ENCODE measurements at regions not wholly inside any gene's neighbourhood (a gene's known extent, or its start where the extent isn't known, plus 50 kb on each side); places are given as distances from the start of the nearest gene placed in this dataset.

DNA sequence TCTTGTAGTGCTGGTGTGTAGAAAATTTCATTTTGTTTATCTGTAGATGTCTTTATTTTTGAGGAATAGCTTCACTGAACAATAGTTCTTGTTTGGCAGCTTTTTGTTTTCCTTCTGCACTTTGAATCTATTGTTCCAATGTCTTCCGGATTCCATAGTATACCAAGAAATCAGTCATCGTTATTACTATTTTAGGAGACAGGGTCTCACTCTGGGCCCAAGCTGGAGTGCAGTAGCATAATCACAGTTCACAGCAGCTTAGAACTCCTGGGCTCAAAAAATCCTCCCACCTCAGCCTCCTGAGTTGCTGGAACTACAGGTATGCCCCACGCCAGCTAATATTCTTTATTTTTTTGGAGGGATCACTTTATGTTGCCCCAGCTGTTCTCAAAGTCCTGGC, 67.7 kb upstream of the RGS2 start:
- H3K4me2 ChIP-seq (ENCODE audit: insufficient read depth, low read length): no peak overlapping the region
- no peaks in the 10 kb centered on the region for H4K20me1 ChIP-seq (replicated peaks; ENCODE audit: control insufficient read depth, insufficient read depth, low read length)
- no peak overlapping the region for H3K4me3 ChIP-seq
- ChIA-PET CTCF (ENCODE audit: low intra/inter-chr PET ratio) (no interaction called here), POLR2A (no interaction called here)
- no peaks in the 10 kb centered on the region for H3K9me3 ChIP-seq (replicated peaks; ENCODE audit: control insufficient read depth, insufficient read depth, low read depth, low read length)
- H3K27ac ChIP-seq (ENCODE audit: extremely low read depth, low read depth, low read length): no peak overlapping the region
- no peaks in the 10 kb centered on the region for H3K27me3 ChIP-seq (ENCODE audit: control insufficient read depth in 2 of 2, insufficient read depth in 2 of 2, low read length in 2 of 2)
- H2AFZ ChIP-seq (ENCODE audit: low read depth, low read length): no peak overlapping the region
- H3K79me2 ChIP-seq (ENCODE audit: control insufficient read depth, insufficient read depth, low read length): no peaks in the 10 kb centered on the region
- no peaks in the 10 kb centered on the region for H3K36me3 ChIP-seq (ENCODE audit: control insufficient read depth, insufficient read depth, low read length)
- FAIRE-seq (no peak), DNase-seq (ENCODE audit: extremely low read depth in 1 of 4, low spot score in 3 of 4) (no peak), ATAC-seq (no peak)
- in situ Hi-C loops (cut with MboI): no loop called here
- intact Hi-C loops (cut with micrococcal nuclease): no loop called here
- no peaks in the 10 kb centered on the region for H3K4me1 ChIP-seq (replicated peaks in 1 of 2; ENCODE audit: control insufficient read depth in 2 of 2, insufficient read depth in 2 of 2, low read length in 2 of 2)
- TF ChIP-seq DACH1 (IDR thresholded peaks at IDR 0.05; ENCODE audit: partially characterized antibody) (no peak), FOXJ2 (tag; IDR thresholded peaks at IDR 0.05) (no peak), PRPF4 (IDR thresholded peaks at IDR 0.05; ENCODE audit: insufficient read depth, low read depth, low read length, poor library complexity, severe bottlenecking) (no peak), ZNF197 (CRISPR knock-in tag; IDR thresholded peaks at IDR 0.05; ENCODE audit: low read depth) (no peak), RBM17 (IDR thresholded peaks at IDR 0.05; ENCODE audit: borderline replicate concordance, low read depth, low read length) (no peak), ZNF217 (CRISPR knock-in tag; IDR thresholded peaks at IDR 0.05) (no peak), ZNF583 (CRISPR knock-in tag; IDR thresholded peaks at IDR 0.05) (no peak), PHF20 (IDR thresholded peaks at IDR 0.05; ENCODE audit: partially characterized antibody) (no peak)
- H3K9me1 ChIP-seq (ENCODE audit: control insufficient read depth, insufficient read depth, low read length): no peaks in the 10 kb centered on the region
- WGBS (ENCODE audit: insufficient coverage, low coverage, missing lambda C conversion rate): 0% methylated on average over 3 of the region's 3 CpGs
- no peak overlapping the region for H3K9ac ChIP-seq (ENCODE audit: insufficient read depth in 1 of 2, low read depth in 2 of 2, low read length in 2 of 2)
- no TSS peak for BruUV-seq (replicated peaks)

DNA sequence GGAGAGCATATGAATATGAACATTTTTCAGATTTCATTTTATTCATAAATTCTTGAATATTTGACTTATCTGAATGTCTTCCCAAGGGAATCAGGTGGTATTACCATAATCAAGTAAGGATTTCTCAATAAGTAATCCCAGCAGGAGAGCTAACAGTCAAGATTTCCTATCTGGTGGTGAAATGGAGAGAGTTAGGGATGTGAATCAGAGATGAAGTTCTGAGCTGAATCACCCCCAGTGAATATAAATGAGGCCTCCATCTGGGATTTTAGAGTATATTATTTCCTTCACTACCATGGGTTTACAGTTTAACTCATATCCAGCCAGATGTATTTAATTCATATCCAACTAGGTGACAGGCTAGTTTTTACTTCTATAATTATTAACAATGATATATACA, 61.5 kb upstream of the RGS2 start:
- H3K4me2 ChIP-seq (ENCODE audit: insufficient read depth, low read length): no peak overlapping the region
- intact Hi-C loops (cut with micrococcal nuclease): no loop called here
- H3K4me1 ChIP-seq (replicated peaks in 1 of 2; ENCODE audit: control insufficient read depth in 2 of 2, insufficient read depth in 2 of 2, low read length in 2 of 2): no peaks in the 10 kb centered on the region; a peak in 1 of 5 replicates
- no peak overlapping the region for H2AFZ ChIP-seq (ENCODE audit: low read depth, low read length)
- FAIRE-seq (no peak), ATAC-seq (no peak), DNase-seq (ENCODE audit: extremely low read depth in 1 of 4, low spot score in 3 of 4) (no peak)
- H3K36me3 ChIP-seq (ENCODE audit: control insufficient read depth, insufficient read depth, low read length): no peaks in the 10 kb centered on the region
- no peaks in the 10 kb centered on the region for H3K9me1 ChIP-seq (ENCODE audit: control insufficient read depth, insufficient read depth, low read length)
- no peaks in the 10 kb centered on the region for H3K9me3 ChIP-seq (replicated peaks; ENCODE audit: control insufficient read depth, insufficient read depth, low read depth, low read length)
- BruUV-seq (replicated peaks): no TSS peak
- POLR2A ChIA-PET: no interaction called here
- no peak overlapping the region for H3K9ac ChIP-seq (ENCODE audit: insufficient read depth in 1 of 2, low read depth in 2 of 2, low read length in 2 of 2)
- no peaks in the 10 kb centered on the region for H3K79me2 ChIP-seq (ENCODE audit: control insufficient read depth, insufficient read depth, low read length)
- CTCF ChIA-PET (ENCODE audit: low intra/inter-chr PET ratio): no interaction called here
- H3K4me3 ChIP-seq: no peak overlapping the region
- in situ Hi-C loops (cut with MboI): no loop called here
- no peaks in the 10 kb centered on the region for H3K27me3 ChIP-seq (ENCODE audit: control insufficient read depth in 2 of 2, insufficient read depth in 2 of 2, low read length in 2 of 2)
- no peaks in the 10 kb centered on the region for H4K20me1 ChIP-seq (replicated peaks; ENCODE audit: control insufficient read depth, insufficient read depth, low read length)
- no peak overlapping the region for H3K27ac ChIP-seq (ENCODE audit: extremely low read depth, low read depth, low read length)
- TF ChIP-seq ZFPM2 (CRISPR knock-in tag; IDR thresholded peaks at IDR 0.05) (no peak), BMI1 (IDR thresholded peaks at IDR 0.05; ENCODE audit: low read length) (no peak), IRF2 (CRISPR knock-in tag; IDR thresholded peaks at IDR 0.05) (no peak), CAMTA2 (CRISPR knock-in tag; conservative IDR thresholded peaks at IDR 0.05) (no peak), ZFP1 (CRISPR knock-in tag; IDR thresholded peaks at IDR 0.05) (no peak), ETV6 (IDR thresholded peaks at IDR 0.05; ENCODE audit: borderline replicate concordance in 1 of 2, low read depth in 2 of 2, low read length in 1 of 2) (no peak), ETV6 (CRISPR knock-in tag; IDR thresholded peaks at IDR 0.05; ENCODE audit: borderline replicate concordance) (no peak), HCFC1 (IDR thresholded peaks at IDR 0.05; ENCODE audit: low read depth, low read length) (no peak), KHSRP (IDR thresholded peaks at IDR 0.05) (no peak), ZSCAN32 (CRISPR knock-in tag; IDR thresholded peaks at IDR 0.05) (no peak), ZNF583 (CRISPR knock-in tag; IDR thresholded peaks at IDR 0.05) (no peak), KLF10 (CRISPR knock-in tag; IDR thresholded peaks at IDR 0.05) (no peak), RUNX1 (IDR thresholded peaks at IDR 0.05; ENCODE audit: low read depth) (no peak), ZNF134 (CRISPR knock-in tag; conservative IDR thresholded peaks at IDR 0.05) (no peak)
- TF ChIP-seq, protein P1, sequence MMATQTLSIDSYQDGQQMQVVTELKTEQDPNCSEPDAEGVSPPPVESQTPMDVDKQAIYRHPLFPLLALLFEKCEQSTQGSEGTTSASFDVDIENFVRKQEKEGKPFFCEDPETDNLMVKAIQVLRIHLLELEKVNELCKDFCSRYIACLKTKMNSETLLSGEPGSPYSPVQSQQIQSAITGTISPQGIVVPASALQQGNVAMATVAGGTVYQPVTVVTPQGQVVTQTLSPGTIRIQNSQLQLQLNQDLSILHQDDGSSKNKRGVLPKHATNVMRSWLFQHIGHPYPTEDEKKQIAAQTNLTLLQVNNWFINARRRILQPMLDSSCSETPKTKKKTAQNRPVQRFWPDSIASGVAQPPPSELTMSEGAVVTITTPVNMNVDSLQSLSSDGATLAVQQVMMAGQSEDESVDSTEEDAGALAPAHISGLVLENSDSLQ (IDR thresholded peaks at IDR 0.05): no peak

All from K562 (cell line).